ENCODE measurements at regions not wholly inside any gene's neighbourhood (a gene's known extent, or its start where the extent isn't known, plus 50 kb on each side); places are given as distances from the start of the nearest gene placed in this dataset.
A peak's percentile ranks its signal among the peaks of the same experiment; 100 is the strongest.
"Not testable (repeated sequence)": the region's sequence is repeated elsewhere in the genome, so short reads cannot be mapped to it uniquely, and the experiment has no call there.

DNA sequence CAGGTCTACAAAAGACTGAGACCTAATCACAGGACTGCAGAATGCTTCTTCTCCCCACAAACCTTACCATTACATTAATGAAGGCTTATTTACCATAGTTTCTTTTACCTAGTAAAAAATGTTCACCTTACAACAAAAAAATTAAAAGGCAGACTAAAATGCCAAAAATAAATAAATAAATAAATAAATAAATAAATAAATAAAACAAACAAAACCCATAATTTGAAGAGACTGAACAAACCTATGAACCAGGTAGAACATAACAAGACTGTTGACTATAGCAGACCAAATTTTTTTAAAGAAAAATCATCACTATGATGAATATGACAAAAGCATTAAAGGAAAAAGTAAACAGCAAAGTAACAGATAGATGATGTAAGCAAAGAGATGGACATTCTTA lies 946.3 kb downstream of the EPHA7 start:
- Mint-ChIP-seq H3K4me3 (no peak overlapping the region), H3K27ac (no peak overlapping the region), H3K27me3 (no peaks in the 10 kb centered on the region), H3K9me3 (peaks cover 0 to 8% of the 10 kb centered on the region in 2 donors), H3K4me1 (no peaks in the 10 kb centered on the region)
- no peak for DNase-seq
- ATAC-seq: no peak

DNA sequence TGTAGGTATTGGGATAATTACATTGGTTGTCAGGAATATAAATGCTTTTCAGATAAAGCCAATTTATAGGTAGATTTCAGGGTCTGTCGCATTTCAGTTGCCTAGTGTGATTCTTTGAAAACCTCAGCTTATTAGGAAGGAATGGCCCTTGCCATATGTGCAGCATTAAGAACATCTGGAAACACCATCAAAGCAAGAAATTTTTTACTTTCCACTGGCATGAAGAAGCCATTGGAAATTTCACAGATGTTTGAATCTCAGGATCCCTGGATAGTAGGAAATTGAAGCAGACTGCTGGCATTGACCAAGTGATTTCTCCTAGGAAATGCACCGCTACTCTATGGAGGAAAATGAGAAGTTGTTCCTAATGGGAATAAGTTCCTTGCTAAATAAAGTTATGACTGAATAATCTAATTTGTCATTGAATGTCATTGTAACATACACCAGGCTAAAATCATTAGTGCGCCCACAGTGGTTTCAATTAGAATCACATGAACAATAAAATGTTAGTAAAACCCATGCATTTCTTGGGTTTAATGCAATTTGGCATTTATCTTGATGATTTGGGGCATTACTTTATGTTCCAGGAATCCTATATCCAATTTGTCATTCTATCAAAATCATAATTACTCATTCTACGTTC lies 950.1 kb downstream of the EPHA7 start:
- peaks cover 11 to 12% of the 10 kb centered on the region in 2 donors for H3K9me3 Mint-ChIP-seq
- no peak overlapping the region for H3K27ac Mint-ChIP-seq
- no peak overlapping the region for H3K4me3 Mint-ChIP-seq
- no peaks in the 10 kb centered on the region for H3K4me1 Mint-ChIP-seq
- no peak for DNase-seq
- no peaks in the 10 kb centered on the region for H3K27me3 Mint-ChIP-seq
- no peak for ATAC-seq

DNA sequence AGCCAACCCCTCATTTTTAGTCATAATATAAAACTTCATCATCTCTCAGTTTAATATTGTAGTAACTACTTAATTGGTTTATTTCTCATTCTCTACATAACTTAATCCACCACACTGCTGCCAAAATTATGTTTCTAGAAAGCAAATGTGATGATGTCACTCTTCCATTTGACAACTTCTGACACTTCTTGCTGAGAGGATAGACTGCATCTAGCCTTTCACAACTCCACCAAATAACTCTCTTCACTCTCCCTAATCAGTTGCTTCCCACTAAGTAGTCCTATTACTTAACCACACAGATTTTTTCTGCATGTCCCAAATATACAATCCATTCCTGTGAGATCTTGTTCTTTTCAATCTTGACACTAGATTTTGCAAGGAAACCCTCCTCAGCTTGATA lies 951.3 kb downstream of the EPHA7 start:
- Mint-ChIP-seq H3K27ac (peak overlapping the region in 1 of 2 donors; percentile 27), H3K4me3 (no peak overlapping the region), H3K4me1 (no peaks in the 10 kb centered on the region), H3K27me3 (no peaks in the 10 kb centered on the region), H3K9me3 (peaks cover 12 to 17% of the 10 kb centered on the region in 2 donors)
- no peak for ATAC-seq
- no peak for DNase-seq

GRCh38 chr6:92460133-92460532 lies 959.2 kb downstream of the EPHA7 start:
- no peak for DNase-seq
- no peak for ATAC-seq
- Mint-ChIP-seq H3K9me3 (peaks cover 5 to 7% of the 10 kb centered on the region in 2 donors), H3K4me3 (no peak overlapping the region), H3K27ac (no peak overlapping the region), H3K27me3 (no peaks in the 10 kb centered on the region), H3K4me1 (no peaks in the 10 kb centered on the region)

GRCh38 chr6:92459606-92460005 lies 959.8 kb downstream of the EPHA7 start:
- no peak overlapping the region for H3K4me3 Mint-ChIP-seq
- H3K27ac Mint-ChIP-seq: no peak overlapping the region
- DNase-seq (no peak), ATAC-seq (no peak)
- peaks cover 3 to 5% of the 10 kb centered on the region in 2 donors for H3K9me3 Mint-ChIP-seq
- no peaks in the 10 kb centered on the region for H3K4me1 Mint-ChIP-seq
- no peaks in the 10 kb centered on the region for H3K27me3 Mint-ChIP-seq

GRCh38 chr6:92446052-92446451 lies 973.3 kb downstream of the EPHA7 start:
- Mint-ChIP-seq H3K27me3 (no peaks in the 10 kb centered on the region), H3K4me3 (no peak overlapping the region), H3K9me3 (peaks cover 22% of the 10 kb centered on the region in 2 donors), H3K4me1 (no peaks in the 10 kb centered on the region), H3K27ac (no peak overlapping the region)
- ATAC-seq (no peak), DNase-seq (no peak)

GRCh38 chr6:92433911-92434310 lies 985.4 kb downstream of the EPHA7 start:
- Mint-ChIP-seq H3K27me3 (no peaks in the 10 kb centered on the region), H3K4me3 (no peak overlapping the region), H3K9me3 (peaks cover 0 to 5% of the 10 kb centered on the region in 2 donors), H3K27ac (no peak overlapping the region), H3K4me1 (no peaks in the 10 kb centered on the region)
- ATAC-seq: no peak
- DNase-seq: no peak

DNA sequence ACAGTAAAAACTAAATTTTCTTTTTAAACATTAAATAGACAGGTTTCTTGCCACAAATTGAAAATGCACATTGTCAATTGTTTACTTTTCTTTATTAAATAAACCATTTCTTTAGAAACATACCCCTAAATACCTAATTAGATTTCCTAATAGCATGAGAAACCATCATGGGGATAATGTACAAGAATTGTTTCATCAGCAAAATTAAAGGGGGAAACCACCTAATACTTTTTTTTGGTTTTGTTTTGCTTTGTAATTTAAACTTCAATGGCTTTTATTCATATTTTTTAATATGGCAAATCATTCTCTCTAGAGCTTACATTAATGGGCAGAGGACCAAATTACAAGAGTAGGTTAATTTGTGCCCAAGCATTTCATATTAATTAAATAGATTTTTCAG lies 987.9 kb downstream of the EPHA7 start:
- H3K4me3 Mint-ChIP-seq: no peak overlapping the region
- no peak overlapping the region for H3K27ac Mint-ChIP-seq

GRCh38 chr6:92428448-92428847 lies 990.9 kb downstream of the EPHA7 start:
- ATAC-seq (no peak), DNase-seq (no peak)
- H3K27ac Mint-ChIP-seq: no peak overlapping the region
- peaks cover 3 to 4% of the 10 kb centered on the region in 2 donors for H3K9me3 Mint-ChIP-seq
- no peaks in the 10 kb centered on the region for H3K4me1 Mint-ChIP-seq
- no peaks in the 10 kb centered on the region for H3K27me3 Mint-ChIP-seq
- H3K4me3 Mint-ChIP-seq: no peak overlapping the region

More for the DNA sequence above, 987.9 kb downstream of the EPHA7 start:
- DNase-seq (no peak), ATAC-seq (no peak)
- Mint-ChIP-seq H3K4me1 (no peaks in the 10 kb centered on the region), H3K27me3 (no peaks in the 10 kb centered on the region), H3K9me3 (peaks cover 0 to 5% of the 10 kb centered on the region in 2 donors)

GRCh38 chr6:92427453-92427852 lies 991.9 kb downstream of the EPHA7 start:
- Mint-ChIP-seq H3K4me3 (no peak overlapping the region), H3K27me3 (no peaks in the 10 kb centered on the region), H3K4me1 (no peaks in the 10 kb centered on the region), H3K27ac (no peak overlapping the region), H3K9me3 (peaks cover 5 to 7% of the 10 kb centered on the region in 2 donors)
- no peak for DNase-seq
- no peak for ATAC-seq

GRCh38 chr6:92415656-92416055 lies 1003.7 kb downstream of the EPHA7 start:
- Mint-ChIP-seq H3K9me3 (peaks cover 0 to 14% of the 10 kb centered on the region in 2 donors), H3K4me1 (no peaks in the 10 kb centered on the region), H3K27me3 (no peaks in the 10 kb centered on the region), H3K4me3 (no peak overlapping the region), H3K27ac (no peak overlapping the region)
- DNase-seq: no peak
- no peak for ATAC-seq

DNA sequence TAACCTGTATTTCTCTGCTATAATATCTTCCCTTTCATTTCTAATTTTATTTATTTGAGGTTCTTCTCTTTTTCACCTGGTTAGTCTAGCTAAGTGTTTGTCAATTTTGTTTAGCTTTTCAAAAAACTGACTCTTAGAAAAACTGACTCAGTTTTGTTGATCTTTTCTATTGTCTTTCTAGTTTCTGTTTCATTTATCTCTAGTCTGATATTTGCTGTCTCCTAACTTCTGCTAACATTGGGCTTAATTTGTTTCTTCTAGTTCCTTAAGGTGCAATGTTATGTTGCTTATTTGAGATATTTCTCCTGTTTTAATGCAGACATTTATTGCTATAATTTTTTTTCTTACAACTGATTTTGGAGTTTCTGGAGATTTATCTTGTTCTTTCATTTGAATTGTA lies 1011.0 kb downstream of the EPHA7 start:
- Mint-ChIP-seq H3K4me3 (no peak overlapping the region), H3K27me3 (no peaks in the 10 kb centered on the region), H3K4me1 (no peaks in the 10 kb centered on the region), H3K9me3 (peaks cover 11 to 21% of the 10 kb centered on the region in 2 donors), H3K27ac (no peak overlapping the region)
- ATAC-seq (no peak), DNase-seq (no peak)

GRCh38 chr6:92404281-92404680 lies 1015.1 kb downstream of the EPHA7 start:
- H3K27me3 Mint-ChIP-seq: no peaks in the 10 kb centered on the region
- no peak overlapping the region for H3K27ac Mint-ChIP-seq
- no peak overlapping the region for H3K4me3 Mint-ChIP-seq
- no peaks in the 10 kb centered on the region for H3K4me1 Mint-ChIP-seq
- ATAC-seq: no peak
- peaks cover 6 to 7% of the 10 kb centered on the region in 2 donors for H3K9me3 Mint-ChIP-seq
- no peak for DNase-seq

- H3K27me3 Mint-ChIP-seq: no peaks in the 10 kb centered on the region
- H3K9me3 Mint-ChIP-seq: peaks cover 0 to 9% of the 10 kb centered on the region in 2 donors
- DNase-seq (no peak), ATAC-seq (no peak)
- H3K4me1 Mint-ChIP-seq: no peaks in the 10 kb centered on the region
- H3K4me3 Mint-ChIP-seq: no peak overlapping the region
- H3K27ac Mint-ChIP-seq: no peak overlapping the region
Measured at GRCh38 chr6:92399911-92400310, 1019.4 kb downstream of the EPHA7 start.

- H3K27me3 Mint-ChIP-seq, H3K27ac Mint-ChIP-seq, H3K4me1 Mint-ChIP-seq, H3K9me3 Mint-ChIP-seq, H3K4me3 Mint-ChIP-seq, DNase-seq, ATAC-seq: not testable (repeated sequence)
Measured at GRCh38 chr6:92388706-92389105, 1030.7 kb downstream of the EPHA7 start.

- Mint-ChIP-seq H3K4me3 (no peak overlapping the region), H3K9me3 (peaks cover 0 to under 1% of the 10 kb centered on the region in 2 donors), H3K4me1 (no peaks in the 10 kb centered on the region), H3K27ac (no peak overlapping the region), H3K27me3 (no peaks in the 10 kb centered on the region)
- DNase-seq: no peak
- ATAC-seq: no peak
Measured at GRCh38 chr6:92380803-92381601, 1038.4 kb downstream of the EPHA7 start.

Measured in stimulated activated naive CD8-positive, alpha-beta T cell treated with anti-CD3 and anti-CD28 coated beads, Interleukin-15, amount 100 ng/mL, for 72 hours (primary cell).